ENCODE measurements at regions not wholly inside any gene's neighbourhood (a gene's known extent, or its start where the extent isn't known, plus 50 kb on each side); places are given as distances from the start of the nearest gene placed in this dataset.

GRCh38 chr2:147485210-147485851 is 359.5 kb upstream of the ACVR2A start:
- Mint-ChIP-seq H3K9me3 (ENCODE audit: low read depth) (no peaks in the 10 kb centered on the region), H3K27ac (ENCODE audit: unreplicated experiment) (no peak overlapping the region), H3K4me3 (ENCODE audit: unreplicated experiment) (no peak overlapping the region), H3K4me1 (ENCODE audit: low read depth) (no peaks in the 10 kb centered on the region), H3K27me3 (ENCODE audit: low read depth) (no peaks in the 10 kb centered on the region), H3K36me3 (ENCODE audit: low read depth) (no peaks in the 10 kb centered on the region)
- TF ChIP-seq CTCF (IDR thresholded peaks at IDR 0.05) = no peak
- no peak for DNase-seq (ENCODE audit: low spot score)

- no peaks in the 10 kb centered on the region for H3K4me1 Mint-ChIP-seq (ENCODE audit: low read depth)
- no peak for TF ChIP-seq CTCF (IDR thresholded peaks at IDR 0.05)
Measured at GRCh38 chr2:147483911-147484310, 360.9 kb upstream of the ACVR2A start.

GRCh38 chr2:147482916-147483669 is 361.7 kb upstream of the ACVR2A start:
- Mint-ChIP-seq H3K4me3 (ENCODE audit: unreplicated experiment) (no peak overlapping the region), H3K9me3 (ENCODE audit: low read depth) (no peaks in the 10 kb centered on the region), H3K36me3 (ENCODE audit: low read depth) (no peaks in the 10 kb centered on the region), H3K27ac (ENCODE audit: unreplicated experiment) (no peak overlapping the region), H3K4me1 (ENCODE audit: low read depth) (no peaks in the 10 kb centered on the region), H3K27me3 (ENCODE audit: low read depth) (no peaks in the 10 kb centered on the region)
- DNase-seq (ENCODE audit: low spot score) = no peak
- TF ChIP-seq CTCF (IDR thresholded peaks at IDR 0.05) = no peak

More at GRCh38 chr2:147483911-147484310, 360.9 kb upstream of the ACVR2A start:
- DNase-seq (ENCODE audit: low spot score) = no peak
- no peaks in the 10 kb centered on the region for H3K36me3 Mint-ChIP-seq (ENCODE audit: low read depth)
- no peak overlapping the region for H3K4me3 Mint-ChIP-seq (ENCODE audit: unreplicated experiment)
- no peaks in the 10 kb centered on the region for H3K27me3 Mint-ChIP-seq (ENCODE audit: low read depth)
- H3K27ac Mint-ChIP-seq (ENCODE audit: unreplicated experiment) = no peak overlapping the region
- no peaks in the 10 kb centered on the region for H3K9me3 Mint-ChIP-seq (ENCODE audit: low read depth)

GRCh38 chr2:147482111-147482895 is 362.5 kb upstream of the ACVR2A start:
- Mint-ChIP-seq H3K27ac (ENCODE audit: unreplicated experiment) (no peak overlapping the region), H3K4me3 (ENCODE audit: unreplicated experiment) (no peak overlapping the region), H3K36me3 (ENCODE audit: low read depth) (no peaks in the 10 kb centered on the region), H3K4me1 (ENCODE audit: low read depth) (no peaks in the 10 kb centered on the region), H3K27me3 (ENCODE audit: low read depth) (no peaks in the 10 kb centered on the region), H3K9me3 (ENCODE audit: low read depth) (no peaks in the 10 kb centered on the region)
- DNase-seq (ENCODE audit: low spot score) = no peak
- no peak for TF ChIP-seq CTCF (IDR thresholded peaks at IDR 0.05)

GRCh38 chr2:147479358-147479757 is 365.5 kb upstream of the ACVR2A start:
- H3K9me3 Mint-ChIP-seq (ENCODE audit: low read depth) = no peaks in the 10 kb centered on the region
- H3K27ac Mint-ChIP-seq (ENCODE audit: unreplicated experiment) = no peak overlapping the region
- DNase-seq (ENCODE audit: low spot score) = no peak
- TF ChIP-seq CTCF (IDR thresholded peaks at IDR 0.05) = no peak
- no peak overlapping the region for H3K4me3 Mint-ChIP-seq (ENCODE audit: unreplicated experiment)
- H3K36me3 Mint-ChIP-seq (ENCODE audit: low read depth) = no peaks in the 10 kb centered on the region
- H3K27me3 Mint-ChIP-seq (ENCODE audit: low read depth) = no peaks in the 10 kb centered on the region
- no peaks in the 10 kb centered on the region for H3K4me1 Mint-ChIP-seq (ENCODE audit: low read depth)
